GM18502 (cell line): ENCODE measurements at regions not wholly inside any gene's neighbourhood (a gene's known extent, or its start where the extent isn't known, plus 50 kb on each side); places are given as distances from the start of the nearest gene placed in this dataset.

Experiments used
- ATAC-seq: cut with Tn5 transposase; IDR thresholded peaks from one replicate; pipeline ENCODE4 v1.9.1; 2021; ENCODE audit warnings: mild to moderate bottlenecking; ENCODE audit not compliant: unreplicated experiment, poor library complexity

- peak; percentile 43 for ATAC-seq
Observed at GRCh38 chr10:108836362-108836761, 1086.9 kb downstream of the XPNPEP1 start.

- ATAC-seq, result no peak
Observed at GRCh38 chr10:108822026-108822425, 1101.3 kb downstream of the XPNPEP1 start.

GRCh38 chr10:108819302-108819701 lies 1104.0 kb downstream of the XPNPEP1 start:
- ATAC-seq, result no peak

- no peak for ATAC-seq
Observed at GRCh38 chr10:108817584-108817983, 1105.7 kb downstream of the XPNPEP1 start.

- ATAC-seq, result no peak
Observed at GRCh38 chr10:108817135-108817534, 1106.2 kb downstream of the XPNPEP1 start.

GRCh38 chr10:108812906-108813305 lies 1110.4 kb downstream of the XPNPEP1 start:
- ATAC-seq, result no peak

- no peak for ATAC-seq
Observed at GRCh38 chr10:108812296-108812695, 1111.0 kb downstream of the XPNPEP1 start.

- ATAC-seq, result no peak
Observed at GRCh38 chr10:108808228-108808627, 1115.1 kb downstream of the XPNPEP1 start.

- no peak for ATAC-seq
Observed at GRCh38 chr10:108801775-108802517, 1121.4 kb downstream of the XPNPEP1 start.

- no peak for ATAC-seq
Observed at GRCh38 chr10:108801220-108801619, 1122.1 kb downstream of the XPNPEP1 start.

- no peak for ATAC-seq
Observed at GRCh38 chr10:108797573-108797972, 1125.7 kb downstream of the XPNPEP1 start.

- ATAC-seq, result no peak
Observed at GRCh38 chr10:108791794-108792474, 1131.4 kb downstream of the XPNPEP1 start.

GRCh38 chr10:108791030-108791429 lies 1132.3 kb downstream of the XPNPEP1 start:
- ATAC-seq, result no peak

- ATAC-seq, result peak; percentile 90
Observed at GRCh38 chr10:108789919-108790318, 1133.4 kb downstream of the XPNPEP1 start.

- ATAC-seq, result no peak
Observed at GRCh38 chr10:108789336-108789735, 1134.0 kb downstream of the XPNPEP1 start.

GRCh38 chr10:108788891-108789290 lies 1134.4 kb downstream of the XPNPEP1 start:
- ATAC-seq, result no peak

- no peak for ATAC-seq
Observed at GRCh38 chr10:108787932-108788331, 1135.4 kb downstream of the XPNPEP1 start.

- no peak for ATAC-seq
Observed at GRCh38 chr10:108785011-108785410, 1138.3 kb downstream of the XPNPEP1 start.

GRCh38 chr10:108784534-108784933 lies 1138.8 kb downstream of the XPNPEP1 start:
- no peak for ATAC-seq

GRCh38 chr10:108783897-108784296 lies 1139.4 kb downstream of the XPNPEP1 start:
- ATAC-seq, result peak; percentile 82

GRCh38 chr10:108782411-108782810 lies 1140.9 kb downstream of the XPNPEP1 start:
- ATAC-seq, result no peak

GRCh38 chr10:108779501-108779900 lies 1143.8 kb downstream of the XPNPEP1 start:
- ATAC-seq, result no peak
